ENCODE measurements at regions not wholly inside any gene's neighbourhood (a gene's known extent, or its start where the extent isn't known, plus 50 kb on each side); places are given as distances from the start of the nearest gene placed in this dataset.

DNA sequence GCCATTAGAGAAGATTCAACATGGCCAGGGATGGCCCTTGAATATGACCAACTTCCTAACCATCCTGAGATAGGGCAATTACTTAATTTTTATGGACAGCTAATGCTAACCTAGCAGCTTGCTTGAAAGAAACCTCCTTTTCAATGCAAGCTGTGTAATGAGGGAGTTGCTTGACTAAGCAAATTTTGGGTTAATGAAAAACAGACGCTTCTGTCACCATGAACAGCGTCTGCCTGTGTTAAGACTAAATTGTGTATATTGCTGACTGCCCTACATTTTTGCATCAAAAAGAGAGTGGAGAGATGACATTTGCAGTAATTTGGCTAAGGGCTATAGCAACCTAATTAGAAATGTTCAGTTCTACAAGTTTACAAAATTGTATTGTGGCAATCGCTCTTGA is 319.2 kb upstream of the LRATD1 start:
- TF ChIP-seq EZH2 (IDR thresholded peaks at IDR 0.05; ENCODE audit: low read length, missing control alignments): no peak
- TF ChIP-seq, protein P1, sequence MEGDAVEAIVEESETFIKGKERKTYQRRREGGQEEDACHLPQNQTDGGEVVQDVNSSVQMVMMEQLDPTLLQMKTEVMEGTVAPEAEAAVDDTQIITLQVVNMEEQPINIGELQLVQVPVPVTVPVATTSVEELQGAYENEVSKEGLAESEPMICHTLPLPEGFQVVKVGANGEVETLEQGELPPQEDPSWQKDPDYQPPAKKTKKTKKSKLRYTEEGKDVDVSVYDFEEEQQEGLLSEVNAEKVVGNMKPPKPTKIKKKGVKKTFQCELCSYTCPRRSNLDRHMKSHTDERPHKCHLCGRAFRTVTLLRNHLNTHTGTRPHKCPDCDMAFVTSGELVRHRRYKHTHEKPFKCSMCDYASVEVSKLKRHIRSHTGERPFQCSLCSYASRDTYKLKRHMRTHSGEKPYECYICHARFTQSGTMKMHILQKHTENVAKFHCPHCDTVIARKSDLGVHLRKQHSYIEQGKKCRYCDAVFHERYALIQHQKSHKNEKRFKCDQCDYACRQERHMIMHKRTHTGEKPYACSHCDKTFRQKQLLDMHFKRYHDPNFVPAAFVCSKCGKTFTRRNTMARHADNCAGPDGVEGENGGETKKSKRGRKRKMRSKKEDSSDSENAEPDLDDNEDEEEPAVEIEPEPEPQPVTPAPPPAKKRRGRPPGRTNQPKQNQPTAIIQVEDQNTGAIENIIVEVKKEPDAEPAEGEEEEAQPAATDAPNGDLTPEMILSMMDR (conservative IDR thresholded peaks at IDR 0.05 in 1 of 2, IDR thresholded peaks at IDR 0.05 in 1 of 2; ENCODE audit: low read depth in 1 of 2, low read length in 2 of 2): no peak
